SIG-M5 treated with dmso at 0.1 percent for 504 hours (cell line): ENCODE measurements at regions not wholly inside any gene's neighbourhood (a gene's known extent, or its start where the extent isn't known, plus 50 kb on each side); places are given as distances from the start of the nearest gene placed in this dataset.
"Not testable (repeated sequence)": the region's sequence is repeated elsewhere in the genome, so short reads cannot be mapped to it uniquely, and the experiment has no call there.

Experiments
- DNase-seq: peaks from one replicate; lab custom pipeline; 2025; ENCODE audit not compliant: unreplicated experiment; lab: John Stamatoyannopoulos, UW

- no peak for DNase-seq
Observed at GRCh38 chrX:123013141-123013540, 170.9 kb upstream of the GRIA3 start.

DNA sequence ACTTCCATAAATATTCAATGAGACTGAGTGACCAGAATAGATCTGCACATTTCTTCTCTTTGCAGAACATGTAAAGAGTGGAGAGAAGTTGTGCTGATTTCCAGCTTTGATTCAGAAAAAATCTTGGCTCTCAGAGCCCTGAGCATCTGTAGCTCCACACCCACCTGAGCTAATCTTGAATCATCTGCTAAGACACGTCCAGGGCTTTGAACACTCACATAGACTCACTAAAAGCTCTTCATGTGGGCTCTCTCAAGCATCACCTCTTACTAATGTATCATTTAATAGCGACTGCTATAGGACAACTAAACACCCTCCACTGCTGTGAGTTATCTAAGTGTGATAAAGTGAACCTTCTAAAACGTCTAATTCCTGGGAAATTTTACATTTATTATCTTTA is 147.7 kb upstream of the GRIA3 start:
- no peak for DNase-seq

- no peak for DNase-seq
Observed at GRCh38 chrX:123049071-123049625, 134.9 kb upstream of the GRIA3 start.

DNA sequence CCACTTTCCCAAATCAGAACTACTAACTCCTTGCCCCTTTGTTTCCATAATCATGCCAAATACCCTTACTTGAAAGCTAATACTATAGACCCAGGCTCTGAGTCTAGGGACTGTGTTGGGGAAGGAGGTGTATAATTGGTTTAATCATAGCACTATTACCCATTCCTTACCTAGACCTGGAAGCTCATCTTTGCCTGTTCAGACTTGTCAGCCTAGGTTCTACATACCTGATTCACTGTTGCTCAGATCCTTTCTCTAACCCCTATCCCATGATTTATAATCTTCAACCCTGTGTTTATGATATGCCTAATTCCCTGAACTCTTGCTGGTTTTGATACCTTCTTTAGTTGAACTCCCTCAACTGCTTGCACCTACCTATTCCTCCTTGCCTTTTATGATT is 123.1 kb upstream of the GRIA3 start:
- DNase-seq: no peak

GRCh38 chrX:123064053-123064452 is 120.0 kb upstream of the GRIA3 start:
- DNase-seq: no peak

- DNase-seq: no peak
Observed at GRCh38 chrX:123072686-123073385, 111.2 kb upstream of the GRIA3 start.

- no peak for DNase-seq
Observed at GRCh38 chrX:123075947-123076561, 108.0 kb upstream of the GRIA3 start.

DNA sequence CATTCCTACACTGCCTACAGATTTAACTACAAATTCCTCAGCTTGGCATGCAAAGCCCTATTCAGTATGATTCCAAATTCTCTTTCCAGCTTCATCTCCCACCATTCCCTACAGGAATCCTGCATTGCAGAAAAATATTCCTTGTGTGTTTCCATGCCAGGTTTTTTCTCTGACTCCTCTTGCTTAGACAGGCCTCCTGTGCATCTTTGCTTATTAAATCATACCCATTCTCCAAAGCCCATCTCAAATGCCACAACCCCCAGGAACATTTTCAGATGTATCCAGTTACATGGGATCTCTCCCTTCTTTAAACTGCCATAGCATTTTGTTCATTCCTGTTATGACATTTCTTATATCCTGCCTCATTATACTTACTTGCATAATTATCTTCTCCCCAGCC is 106.4 kb upstream of the GRIA3 start:
- no peak for DNase-seq

DNA sequence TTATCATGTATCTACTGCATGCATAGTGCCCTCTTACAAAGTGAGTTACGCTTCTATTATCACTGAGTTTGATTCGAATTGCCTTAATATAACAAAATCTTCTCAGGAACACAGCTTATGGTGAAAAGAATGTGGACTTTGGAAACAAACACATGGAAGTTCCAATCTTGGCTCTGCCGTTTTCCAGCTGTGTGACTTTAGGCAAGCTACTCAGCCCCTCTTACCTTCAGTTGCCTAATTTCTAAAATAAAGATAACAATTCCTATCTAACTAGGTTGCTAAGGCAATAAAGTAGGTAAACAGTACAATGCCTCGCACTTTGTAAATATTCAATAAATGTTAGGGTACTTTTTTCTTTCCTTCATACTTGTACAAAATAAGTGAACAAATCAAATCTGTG is 104.0 kb upstream of the GRIA3 start:
- DNase-seq: no peak

DNA sequence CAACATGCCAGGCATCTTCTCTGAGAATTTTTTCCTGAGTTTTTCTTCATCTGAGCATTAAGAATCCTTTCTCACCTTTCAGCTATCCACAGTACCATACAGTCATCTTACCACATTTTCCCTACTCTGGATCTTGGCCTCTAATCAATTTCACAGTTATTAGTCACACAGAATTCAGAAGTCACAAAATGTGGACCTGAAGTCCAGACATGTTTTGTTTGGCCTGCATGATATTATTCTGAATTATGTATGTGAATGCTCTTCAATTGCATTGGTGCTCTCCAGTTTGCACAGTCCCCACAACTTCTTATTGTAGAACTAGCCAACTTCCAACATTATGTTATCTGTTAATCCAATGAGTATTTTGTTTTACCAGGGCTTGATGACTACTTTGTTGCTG is 102.3 kb upstream of the GRIA3 start:
- no peak for DNase-seq

DNA sequence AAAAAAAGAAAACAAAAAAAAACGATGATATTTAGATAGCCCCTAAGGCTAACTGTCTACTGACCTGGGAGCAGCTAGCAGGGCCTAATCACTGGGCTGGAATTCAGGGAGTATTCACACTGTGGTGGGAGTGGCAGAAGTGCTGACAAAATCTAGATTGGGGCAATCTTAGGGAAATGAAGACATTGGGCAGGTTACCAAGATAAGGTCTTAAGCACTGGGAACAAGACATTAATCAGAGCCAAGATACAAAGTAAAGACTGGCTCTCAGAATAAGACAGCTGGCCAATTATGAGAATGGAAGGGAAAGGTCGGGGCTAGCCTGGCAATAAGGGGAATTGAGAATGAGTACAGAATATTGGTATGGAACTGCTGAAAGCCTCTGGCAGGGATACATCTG is 100.2 kb upstream of the GRIA3 start:
- DNase-seq: no peak

DNA sequence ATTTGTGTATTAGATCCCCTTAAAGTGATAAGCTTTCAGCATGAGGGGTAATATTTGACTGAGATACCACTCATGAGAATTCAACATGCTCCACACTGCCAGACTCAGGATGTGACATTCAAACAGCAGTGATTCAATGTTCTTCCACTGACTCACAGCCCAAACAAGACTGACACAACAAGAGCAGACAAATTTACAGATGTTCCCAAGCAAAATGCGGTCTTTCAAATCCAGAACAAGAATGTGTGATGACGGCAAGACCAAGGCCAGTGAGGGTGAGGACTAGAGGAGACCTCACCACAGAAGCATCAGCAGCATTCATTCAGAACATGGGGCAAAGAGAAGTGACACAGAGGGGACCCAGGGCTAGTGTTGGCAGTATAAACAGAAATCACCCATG is 99.3 kb upstream of the GRIA3 start:
- no peak for DNase-seq

DNA sequence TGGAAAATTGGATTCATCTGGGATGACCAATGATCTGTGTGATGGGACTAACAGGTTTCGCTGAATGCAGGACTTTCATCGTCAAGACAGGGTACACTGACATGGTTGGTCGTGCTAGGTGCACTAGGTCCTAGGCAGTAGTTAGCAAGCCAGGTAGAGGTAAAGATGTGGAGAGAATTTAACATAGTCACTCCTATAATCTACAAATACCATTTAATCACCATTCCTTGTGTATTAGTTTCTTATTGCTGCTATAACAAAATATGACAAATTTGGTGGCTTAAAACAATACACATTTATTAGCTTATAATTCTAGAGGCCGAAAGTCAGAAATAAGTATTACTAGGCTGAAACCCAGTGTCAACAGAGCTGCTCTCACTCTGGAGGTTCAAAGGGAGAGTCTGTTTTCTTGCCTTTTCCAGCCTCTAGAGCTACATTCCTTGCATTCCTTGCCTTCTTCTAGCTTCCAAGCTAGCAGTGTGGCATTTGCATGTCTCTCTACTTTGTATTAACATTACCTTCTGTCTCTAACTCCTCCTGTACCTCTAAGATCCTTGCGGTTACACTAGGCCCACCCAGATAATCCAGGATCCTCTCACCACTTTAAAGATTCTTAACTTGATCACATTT is 98.7 kb upstream of the GRIA3 start:
- DNase-seq: no peak

GRCh38 chrX:123086768-123087167 is 97.3 kb upstream of the GRIA3 start:
- no peak for DNase-seq

GRCh38 chrX:123087326-123087725 is 96.8 kb upstream of the GRIA3 start:
- DNase-seq: peak; percentile 47

- no peak for DNase-seq
Observed at GRCh38 chrX:123088331-123088730, 95.7 kb upstream of the GRIA3 start.

- no peak for DNase-seq
Observed at GRCh38 chrX:123088930-123089329, 95.1 kb upstream of the GRIA3 start.

DNA sequence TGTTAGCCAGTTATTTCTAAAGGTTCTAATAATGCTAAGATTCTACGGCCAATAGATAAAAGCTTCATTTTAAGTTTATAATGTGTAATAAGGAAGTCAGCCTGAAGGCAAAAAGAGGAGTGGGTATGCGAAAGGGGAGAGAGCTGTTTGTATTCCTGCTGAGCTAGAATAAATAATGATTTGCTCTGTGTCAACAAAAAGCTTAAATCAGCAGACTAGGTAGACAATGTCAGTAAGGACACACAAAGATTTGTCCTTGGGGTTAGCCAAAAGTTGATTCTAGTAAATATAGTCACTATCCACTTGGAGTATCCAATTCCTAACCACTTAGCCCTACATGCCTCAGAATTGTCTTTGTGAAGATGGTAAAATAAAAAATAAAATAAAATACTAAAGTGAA is 90.3 kb upstream of the GRIA3 start:
- DNase-seq: no peak

GRCh38 chrX:123108513-123109427 is 75.3 kb upstream of the GRIA3 start:
- no peak for DNase-seq

DNA sequence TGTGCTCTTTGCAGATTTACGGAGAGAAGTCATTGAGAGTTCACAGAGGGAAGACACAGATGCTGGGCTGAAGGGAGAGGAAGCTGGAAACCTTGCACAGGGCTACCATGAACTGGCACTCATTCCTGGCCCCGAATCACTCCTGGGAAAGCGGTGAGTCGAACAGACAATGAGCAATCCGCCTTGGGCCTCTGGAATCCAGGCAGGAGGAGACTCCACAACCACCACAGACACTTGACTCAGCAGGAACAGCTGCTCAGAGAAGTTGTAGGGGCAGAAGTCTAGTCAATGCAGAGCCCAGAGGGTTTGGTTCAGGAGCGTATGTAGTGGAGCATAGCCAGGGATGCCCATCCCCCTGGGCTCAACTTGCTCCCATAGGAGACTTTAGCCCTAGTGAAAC is 62.8 kb upstream of the GRIA3 start:
- no peak for DNase-seq

DNA sequence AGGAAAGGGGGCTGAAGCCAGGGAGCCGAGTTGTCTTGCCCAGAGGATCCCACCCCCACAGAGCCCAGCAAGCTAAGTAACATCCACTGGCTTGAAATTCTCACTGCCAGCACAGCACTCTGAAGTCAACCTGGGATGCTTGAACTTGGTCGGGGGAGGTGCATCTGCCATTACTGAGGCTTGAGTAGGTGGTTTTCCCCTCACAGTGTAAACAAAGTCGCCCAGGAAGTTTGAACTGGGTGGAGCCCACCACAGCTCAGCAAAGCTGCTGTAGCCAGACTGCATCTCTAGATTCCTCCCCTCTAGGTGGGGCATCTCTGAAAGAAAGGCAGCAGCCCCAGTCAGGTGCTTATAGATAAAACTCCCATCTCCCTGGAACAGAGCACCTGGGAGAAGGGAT is 54.3 kb upstream of the GRIA3 start:
- not testable (repeated sequence) for DNase-seq
